ENCODE measurements at regions not wholly inside any gene's neighbourhood (a gene's known extent, or its start where the extent isn't known, plus 50 kb on each side); places are given as distances from the start of the nearest gene placed in this dataset.

GRCh38 chr11:134830312-134830711, 418.3 kb upstream of the B3GAT1 start:
- no peak overlapping the region for H3K56ac ChIP-seq (replicated peaks; ENCODE audit: insufficient read length, low read depth, low read length)
- POLR2A ChIA-PET (ENCODE audit: partially characterized antibody) = no interaction called here
- H4K91ac ChIP-seq (replicated peaks; ENCODE audit: insufficient read length, low read length) = no peak overlapping the region
- H3K18ac ChIP-seq (ENCODE audit: extremely low read depth, low read length) = no peak overlapping the region
- no peak for DNase-seq (ENCODE audit: low read depth in 1 of 2, low spot score in 2 of 2)
- H3K4me1 ChIP-seq (replicated peaks in 1 of 4; ENCODE audit: control insufficient read depth in 3 of 4, insufficient read depth in 4 of 4, low read length in 3 of 4) = no peaks in the 10 kb centered on the region
- H3K36me3 ChIP-seq (ENCODE audit: control insufficient read depth in 2 of 4, insufficient read depth in 4 of 4, low read length in 3 of 4) = no peaks in the 10 kb centered on the region
- no peaks in the 10 kb centered on the region for H3K79me1 ChIP-seq (ENCODE audit: low read depth, low read length)
- H2AK5ac ChIP-seq (ENCODE audit: low read depth, low read length) = no peak overlapping the region
- H4K8ac ChIP-seq (ENCODE audit: extremely low read depth, insufficient read depth, low read length) = no peak overlapping the region
- H3K23ac ChIP-seq (ENCODE audit: insufficient read length) = no peak overlapping the region
- H3K9me3 ChIP-seq (ENCODE audit: insufficient read depth in 2 of 2, low read depth in 1 of 2, low read length in 1 of 2) = peaks cover 2 to 3% of the 10 kb centered on the region in 2 experiments; a peak in 2 of 4 replicates
- H2BK15ac ChIP-seq (ENCODE audit: low read length) = no peak overlapping the region
- CTCF ChIA-PET (ENCODE audit: partially characterized antibody) = interaction anchor here (0.7 to 1.8 kb wide), 2 partner anchors 11 to 37 kb away, joined by 3 to 7 read pairs; no protein-coding TSS in a partner anchor
- H2BK12ac ChIP-seq (ENCODE audit: low read depth, low read length) = no peak overlapping the region
- H3K27ac ChIP-seq (ENCODE audit: low read depth, low read length) = no peak overlapping the region
- no peak overlapping the region for H3K4me3 ChIP-seq (ENCODE audit: extremely low read depth in 1 of 4, insufficient read depth in 2 of 4, low read depth in 3 of 4, low read length in 4 of 4)
- no peak overlapping the region for H2BK5ac ChIP-seq (ENCODE audit: low read depth, low read length)
- H3K14ac ChIP-seq (ENCODE audit: insufficient read length) = no peak overlapping the region
- H3K27me3 ChIP-seq (replicated peaks in 1 of 4; ENCODE audit: control insufficient read depth in 3 of 4, extremely low read depth in 1 of 4, insufficient read depth in 3 of 4, low read length in 3 of 4) = no peaks in the 10 kb centered on the region
- no peak overlapping the region for H3K4ac ChIP-seq (replicated peaks; ENCODE audit: insufficient read length, low read depth, low read length)
- H2AFZ ChIP-seq (ENCODE audit: low read length) = no peak overlapping the region
- no peak overlapping the region for H3K4me2 ChIP-seq (ENCODE audit: insufficient read depth in 1 of 2, low read depth in 2 of 2, low read length in 2 of 2)
- H4K20me1 ChIP-seq (replicated peaks in 1 of 2; ENCODE audit: control insufficient read depth in 1 of 2, insufficient read depth in 2 of 2, low read length in 2 of 2) = no peaks in the 10 kb centered on the region
- H3K9ac ChIP-seq (replicated peaks in 1 of 4; ENCODE audit: extremely low read depth in 1 of 4, low read depth in 3 of 4, low read length in 3 of 4) = no peak overlapping the region
- H4K5ac ChIP-seq (ENCODE audit: insufficient read length, low read depth, low read length) = no peak overlapping the region
- FAIRE-seq = no peak
- no peaks in the 10 kb centered on the region for H3K23me2 ChIP-seq (ENCODE audit: low read depth, low read length)
- H3K79me2 ChIP-seq (ENCODE audit: control insufficient read depth in 1 of 2, insufficient read depth in 2 of 2, low read length in 2 of 2) = no peaks in the 10 kb centered on the region
- H2BK20ac ChIP-seq (ENCODE audit: low read length) = no peak overlapping the region
- H2BK120ac ChIP-seq (replicated peaks; ENCODE audit: low read depth, low read length) = no peak overlapping the region
- TF ChIP-seq KDM1A (IDR thresholded peaks at IDR 0.05; ENCODE audit: borderline replicate concordance, low read length) = no peak
- TF ChIP-seq RXRA (IDR thresholded peaks at IDR 0.05; ENCODE audit: insufficient read depth, low read depth, low read length) = no peak
- no peak for TF ChIP-seq BACH1 (IDR thresholded peaks at IDR 0.05; ENCODE audit: low read length)
- no peak for TF ChIP-seq E2F6 (IDR thresholded peaks at IDR 0.05)
- no peak for TF ChIP-seq KDM5A (IDR thresholded peaks at IDR 0.05; ENCODE audit: low read length)
- no peak for TF ChIP-seq TAF7 (optimal IDR thresholded peaks at IDR 0.05; ENCODE audit: borderline replicate concordance, low read depth, low read length)
- TF ChIP-seq FOSL1 (IDR thresholded peaks at IDR 0.05; ENCODE audit: insufficient read depth, low read depth, low read length) = no peak
- no peak for TF ChIP-seq ATF3 (IDR thresholded peaks at IDR 0.05; ENCODE audit: insufficient read depth, low read depth, low read length)
- no peak for TF ChIP-seq BRCA1 (IDR thresholded peaks at IDR 0.05; ENCODE audit: low read depth, low read length)
- TF ChIP-seq CTCF (IDR thresholded peaks at IDR 0.05; ENCODE audit: control extremely low read depth in 1 of 3, insufficient read depth in 1 of 3, low read depth in 1 of 3, low read length in 3 of 3) = no peak
- no peak for TF ChIP-seq CTBP2 (IDR thresholded peaks at IDR 0.05; ENCODE audit: borderline replicate concordance, insufficient read depth, insufficient read length, low read length)
- no peak for TF ChIP-seq JUND (IDR thresholded peaks at IDR 0.05; ENCODE audit: low read length)
